Left lung (tissue), 4 donors: ENCODE measurements at regions not wholly inside any gene's neighbourhood (a gene's known extent, or its start where the extent isn't known, plus 50 kb on each side); places are given as distances from the start of the nearest gene placed in this dataset.
"Not testable (repeated sequence)": the region's sequence is repeated elsewhere in the genome, so short reads cannot be mapped to it uniquely, and the experiment has no call there.

ENCODE experiments used
- ATAC-seq: fragments of 200-7000 bp; cut with Tn5 transposase; one replicate; pipeline ENCODE4 v1.9.1; 2020; ENCODE audit warnings: moderate library complexity
- DNase-seq, 4 donors: peaks; one replicate each; pipeline ENCODE4 v3.0.0-alpha.2; 2013 to 2020
- H3K27ac ChIP-seq, 2 donors: fragments of 200-600 bp; sonication (generic) in 1 of 2; one replicate each; pipeline versions ENCODE4 v1.5.0 to v1.8.0; 2020 to 2021
- H3K27me3 ChIP-seq, 2 donors: fragments of 200-600 bp; sonication (generic) in 1 of 2; one replicate each; pipeline versions ENCODE4 v1.5.0 to v1.8.0; 2020 to 2021
- H3K36me3 ChIP-seq, 2 donors: fragments of 200-600 bp; sonication (generic) in 1 of 2; one replicate each; pipeline versions ENCODE4 v1.5.0 to v1.8.0; 2020 to 2021
- H3K4me1 ChIP-seq, 2 donors: fragments of 200-600 bp; one replicate each; pipeline ENCODE4 v1.8.0; 2021
- H3K4me3 ChIP-seq, 2 donors: fragments of 200-600 bp; sonication (generic) in 1 of 2; one replicate each; pipeline versions ENCODE4 v1.5.0 to v1.8.0; 2020 to 2021; ENCODE audit warnings: mild to moderate bottlenecking in 1 of 2
- H3K9me3 ChIP-seq, 2 donors: fragments of 200-600 bp; sonication (generic) in 1 of 2; one replicate each; pipeline versions ENCODE4 v1.5.0 to v1.8.0; 2020 to 2021
- CTCF ChIP-seq, 2 donors: fragments of 200-600 bp; sonication (generic) in 1 of 2; IDR thresholded peaks; one replicate each; pipeline versions ENCODE4 v1.5.0 to v1.8.0; 2021; ENCODE audit warnings: antibody characterized with exemption in 2 of 2
- intact Hi-C, 2 donors: fragments of 100-400 bp; cut with DNase I; formaldehyde crosslinking; loops; one replicate each; pipeline versions ENCODE4 v1.11.2 to v1.14.2; 2022
- donor health status: DM: no; HTN: yes; CAD: no.
- donor health status: DM: no; HTN: no; CAD: no.

GRCh38 chr15:53193149-53193548, 403.0 kb upstream of the ONECUT1 start:
- Histone ChIP-seq H3K27me3 (peaks cover 8 to 23% of the 10 kb centered on the region in 2 donors), H3K9me3 (peaks cover 0 to 2% of the 10 kb centered on the region in 2 donors), H3K4me1 (no peaks in the 10 kb centered on the region), H3K36me3 (no peaks in the 10 kb centered on the region), H3K4me3 (no peak overlapping the region), H3K27ac (no peak overlapping the region)
- peak; percentile 36 for ATAC-seq
- no peak for TF ChIP-seq CTCF (IDR thresholded peaks at IDR 0.05)
- intact Hi-C loops, result no loop called here
- DNase-seq, result peak in 2 of 4 donors; percentile 16 to 34

GRCh38 chr15:53189860-53190259, 399.7 kb upstream of the ONECUT1 start:
- no peak for TF ChIP-seq CTCF (IDR thresholded peaks at IDR 0.05)
- H3K4me3 ChIP-seq, result no peak overlapping the region
- H3K27ac ChIP-seq, result no peak overlapping the region
- no peaks in the 10 kb centered on the region for H3K4me1 ChIP-seq
- DNase-seq (no peak), ATAC-seq (no peak)
- H3K9me3 ChIP-seq, result peaks cover 0 to 4% of the 10 kb centered on the region in 2 donors
- H3K27me3 ChIP-seq, result no peaks in the 10 kb centered on the region
- H3K36me3 ChIP-seq, result no peaks in the 10 kb centered on the region
- intact Hi-C loops, result no loop called here

GRCh38 chr15:53183449-53183848, 393.3 kb upstream of the ONECUT1 start:
- H3K36me3 ChIP-seq, H3K27me3 ChIP-seq, H3K4me3 ChIP-seq, H3K27ac ChIP-seq, intact Hi-C loops, H3K4me1 ChIP-seq, ATAC-seq: not testable (repeated sequence)
- H3K9me3 ChIP-seq, result peaks cover 0 to 23% of the 10 kb centered on the region in 2 donors
- peak in 1 of 4 donors; percentile 58 for DNase-seq

- Histone ChIP-seq H3K27me3 (no peaks in the 10 kb centered on the region), H3K4me3 (no peak overlapping the region), H3K4me1 (no peaks in the 10 kb centered on the region), H3K36me3 (no peaks in the 10 kb centered on the region), H3K27ac (no peak overlapping the region), H3K9me3 (no peaks in the 10 kb centered on the region)
- ATAC-seq, result no peak
- TF ChIP-seq CTCF (IDR thresholded peaks at IDR 0.05), result no peak
- no peak for DNase-seq
- intact Hi-C loops, result no loop called here
Measured at GRCh38 chr15:53171571-53171970, 381.4 kb upstream of the ONECUT1 start.

GRCh38 chr15:53166684-53167201, 376.6 kb upstream of the ONECUT1 start:
- ATAC-seq (no peak), DNase-seq (no peak)
- Histone ChIP-seq H3K4me1 (no peaks in the 10 kb centered on the region), H3K36me3 (no peaks in the 10 kb centered on the region), H3K27ac (no peak overlapping the region), H3K4me3 (no peak overlapping the region), H3K9me3 (no peaks in the 10 kb centered on the region), H3K27me3 (no peaks in the 10 kb centered on the region)
- no peak for TF ChIP-seq CTCF (IDR thresholded peaks at IDR 0.05)
- intact Hi-C loops, result no loop called here

- no peak for TF ChIP-seq CTCF (IDR thresholded peaks at IDR 0.05)
- H3K36me3 ChIP-seq, result no peaks in the 10 kb centered on the region
- intact Hi-C loops, result no loop called here
Measured at GRCh38 chr15:53165988-53166683, 376.0 kb upstream of the ONECUT1 start.

More at GRCh38 chr15:53165988-53166683, 376.0 kb upstream of the ONECUT1 start:
- ATAC-seq (no peak), DNase-seq (no peak)
- Histone ChIP-seq H3K9me3 (no peaks in the 10 kb centered on the region), H3K4me3 (no peak overlapping the region), H3K27ac (no peak overlapping the region), H3K4me1 (no peaks in the 10 kb centered on the region), H3K27me3 (no peaks in the 10 kb centered on the region)
